Peyer's patch (tissue), 4 donors: ENCODE measurements at regions not wholly inside any gene's neighbourhood (a gene's known extent, or its start where the extent isn't known, plus 50 kb on each side); places are given as distances from the start of the nearest gene placed in this dataset.

Experiments used
- CTCF ChIP-seq, 6 experiments: fragments of 450-650 bp in 4 of 6; fragments of 200-600 bp in 2 of 6; sonication (generic) in 1 of 6; IDR thresholded peaks; one replicate each; pipeline ENCODE4 v1.5.1; 2017 to 2019; ENCODE audit warnings: antibody characterized with exemption in 6 of 6, mild to moderate bottlenecking in 3 of 6, moderate library complexity in 1 of 6
- POLR2A ChIP-seq, 2 donors: fragments of 450-650 bp; IDR thresholded peaks; one replicate each; pipeline ENCODE4 v1.5.1; 2017; ENCODE audit warnings: antibody characterized with exemption in 2 of 2, mild to moderate bottlenecking in 2 of 2, moderate library complexity in 2 of 2

- TF ChIP-seq CTCF (IDR thresholded peaks at IDR 0.05) (no peak), POLR2A (IDR thresholded peaks at IDR 0.05) (no peak)
Observed at GRCh38 chr6:149185799-149186357, 131.6 kb upstream of the TAB2 start.
